SK-N-SH (cell line): ENCODE measurements at regions not wholly inside any gene's neighbourhood (a gene's known extent, or its start where the extent isn't known, plus 50 kb on each side); places are given as distances from the start of the nearest gene placed in this dataset.

Source experiments
- CTCF ChIA-PET: fragments of 300-600, 350-600 bp; formaldehyde crosslinking; extraction: SDS; loops from one replicate; lab custom pipeline; 2021; lab: Yijun Ruan, JAX
- POLR2A ChIA-PET: fragments of 350-600 bp; sonication (Branson Sonifier 250); formaldehyde crosslinking; extraction: SDS; loops from one replicate; lab custom pipeline; 2020; ENCODE audit warnings: antibody characterized with exemption, inconsistent platforms; lab: Yijun Ruan, JAX
- DNase-seq: peaks from one replicate; pipeline ENCODE4 v3.0.0; 2012
- H2AFZ ChIP-seq: fragments of 200-600 bp; sonication (generic); 2 replicates; pipeline ENCODE4 v1.8.1; 2016; ENCODE audit warnings: antibody characterized with exemption, mild to moderate bottlenecking, low read depth
- H3F3A ChIP-seq: fragments of 200-600 bp; sonication (generic); replicated peaks from 2 replicates; pipeline ENCODE3; 2016; ENCODE audit warnings: antibody characterized with exemption, mild to moderate bottlenecking; ENCODE audit not compliant: insufficient read depth
- H3K27ac ChIP-seq, 2 experiments: fragments of 200-500 bp in 1 of 2; fragments of 200-600 bp in 1 of 2; sonication (Bioruptor generic) in 1 of 2; sonication (generic), shearing (Covaris generic) in 1 of 2; 2 replicates each; pipeline versions ENCODE4 v1.5.1 to v1.6.1; 2014 to 2016; ENCODE audit warnings: low read depth in 2 of 2, inconsistent platforms in 1 of 2, low read length in 1 of 2, mild to moderate bottlenecking in 1 of 2, mixed read lengths in 1 of 2
- H3K27me3 ChIP-seq: fragments of 200-600 bp; sonication (generic), shearing (Covaris generic); 2 replicates; pipeline ENCODE4 v1.6.1; 2016; ENCODE audit warnings: mixed run types; ENCODE audit not compliant: insufficient read depth
- H3K36me3 ChIP-seq, 2 experiments: fragments of 200-500 bp in 1 of 2; fragments of 200-600 bp in 1 of 2; sonication (Bioruptor generic) in 1 of 2; sonication (generic) in 1 of 2; replicated peaks in 1 of 2; 2 replicates each; pipeline versions ENCODE3 to v1.5.1; 2014 to 2016; ENCODE audit warnings: low read length in 1 of 2, mild to moderate bottlenecking in 1 of 2; ENCODE audit not compliant: insufficient read depth in 2 of 2, control insufficient read depth in 1 of 2
- H3K4me1 ChIP-seq, 2 experiments: fragments of 200-500 bp in 1 of 2; fragments of 200-600 bp in 1 of 2; sonication (Bioruptor generic) in 1 of 2; sonication (generic), shearing (Covaris generic) in 1 of 2; 2 replicates each; pipeline versions ENCODE4 v1.5.1 to v1.6.1; 2014 to 2016; ENCODE audit warnings: low read depth in 1 of 2, low read length in 1 of 2, mixed run types in 1 of 2; ENCODE audit not compliant: insufficient read depth in 2 of 2, control insufficient read depth in 1 of 2
- H3K4me2 ChIP-seq: fragments of 200-600 bp; sonication (generic), shearing (Covaris generic); 2 replicates; pipeline ENCODE4 v1.6.1; 2017; ENCODE audit warnings: mixed run types
- H3K4me3 ChIP-seq, 2 experiments: fragments of 200-500 bp in 1 of 2; fragments of 200-600 bp in 1 of 2; sonication (Bioruptor generic) in 1 of 2; sonication (generic), shearing (Covaris generic) in 1 of 2; 2 replicates each; pipeline versions ENCODE4 v1.5.1 to v1.8.1; 2014 to 2016; ENCODE audit warnings: low read depth in 2 of 2, inconsistent platforms in 1 of 2, low read length in 1 of 2, mild to moderate bottlenecking in 1 of 2, mixed read lengths in 1 of 2, moderate library complexity in 1 of 2
- H3K79me2 ChIP-seq: fragments of 200-600 bp; sonication (generic); 2 replicates; pipeline ENCODE4 v1.8.1; 2017; ENCODE audit warnings: mild to moderate bottlenecking; ENCODE audit not compliant: insufficient read depth
- H3K9ac ChIP-seq: fragments of 200-600 bp; sonication (generic); 2 replicates; pipeline ENCODE4 v1.6.1; 2017; ENCODE audit warnings: mixed run types
- H3K9me2 ChIP-seq: fragments of 200-600 bp; sonication (generic); 2 replicates; pipeline ENCODE4 v1.6.1; 2017; ENCODE audit warnings: mixed run types
- H3K9me3 ChIP-seq: fragments of 200-600 bp; sonication (generic); 2 replicates; pipeline ENCODE4 v1.6.1; 2017; ENCODE audit warnings: mixed run types, mild to moderate bottlenecking, moderate library complexity
- H4K20me1 ChIP-seq: fragments of 200-600 bp; sonication (generic); 2 replicates; pipeline ENCODE4 v1.6.1; 2017; ENCODE audit warnings: mild to moderate bottlenecking, mixed run types; ENCODE audit not compliant: insufficient read depth
- CHD2 ChIP-seq: fragments of 150-350 bp; IDR thresholded peaks from 2 replicates; pipeline ENCODE4 v1.6.1; 2018; ENCODE audit warnings: low read length; ENCODE audit not compliant: partially characterized antibody
- CTCF ChIP-seq: fragments of 200-600 bp; sonication (generic); IDR thresholded peaks from 2 replicates; pipeline ENCODE4 v1.6.1; 2017; ENCODE audit warnings: antibody characterized with exemption, mild to moderate bottlenecking, moderate library complexity
- ELF1 ChIP-seq: IDR thresholded peaks from 2 replicates; pipeline ENCODE4 v1.4.0; 2012
- GABPA ChIP-seq: IDR thresholded peaks from 2 replicates; pipeline ENCODE4 v1.4.0; 2012; ENCODE audit warnings: low read depth, mild to moderate bottlenecking
- JUND ChIP-seq: IDR thresholded peaks from 2 replicates; pipeline ENCODE4 v1.4.0; 2012
- NFIC ChIP-seq: IDR thresholded peaks from 2 replicates; pipeline ENCODE4 v1.4.0; 2012; ENCODE audit warnings: borderline replicate concordance
- PBX3 ChIP-seq: IDR thresholded peaks from 2 replicates; pipeline ENCODE4; 2012
- POLR2AphosphoS5 ChIP-seq: IDR thresholded peaks from 2 replicates; pipeline ENCODE4 v1.6.1; 2012; ENCODE audit warnings: low read depth, low read length
- RXRA ChIP-seq: IDR thresholded peaks from 2 replicates; pipeline ENCODE4 v1.4.0; 2012; ENCODE audit warnings: low read depth, mild to moderate bottlenecking, borderline replicate concordance
- SIN3A ChIP-seq: IDR thresholded peaks from 2 replicates; pipeline ENCODE4 v1.6.1; 2012; ENCODE audit warnings: low read depth, mild to moderate bottlenecking, low read length, moderate library complexity, borderline replicate concordance
- SMC3 ChIP-seq: IDR thresholded peaks from 2 replicates; pipeline ENCODE4 v1.6.1; 2012; ENCODE audit warnings: low read depth, low read length, improper control_type of control experiment
- TCF12 ChIP-seq: IDR thresholded peaks from 2 replicates; pipeline ENCODE4 v1.4.0; 2012
- USF2 ChIP-seq: fragments of 150-350 bp; IDR thresholded peaks from 2 replicates; pipeline ENCODE4 v1.6.1; 2017; ENCODE audit warnings: antibody characterized with exemption, low read length, low read depth, borderline replicate concordance
- WGBS: methylation state at CpG from one replicate; pipeline ENCODE4 v1.1.6; 2017; ENCODE audit warnings: low lambda C conversion rate; 5-methylcytosine and 5-hydroxymethylcytosine counted together
- TF ChIP-seq, protein P1 (sequence below): IDR thresholded peaks from 2 replicates; pipeline ENCODE4 v1.4.0; 2012; ENCODE audit warnings: low read depth, borderline replicate concordance
- TF ChIP-seq, protein P2 (sequence below): IDR thresholded peaks from 2 replicates; pipeline ENCODE4 v1.4.0; 2012; ENCODE audit warnings: low read depth, borderline replicate concordance

DNA sequence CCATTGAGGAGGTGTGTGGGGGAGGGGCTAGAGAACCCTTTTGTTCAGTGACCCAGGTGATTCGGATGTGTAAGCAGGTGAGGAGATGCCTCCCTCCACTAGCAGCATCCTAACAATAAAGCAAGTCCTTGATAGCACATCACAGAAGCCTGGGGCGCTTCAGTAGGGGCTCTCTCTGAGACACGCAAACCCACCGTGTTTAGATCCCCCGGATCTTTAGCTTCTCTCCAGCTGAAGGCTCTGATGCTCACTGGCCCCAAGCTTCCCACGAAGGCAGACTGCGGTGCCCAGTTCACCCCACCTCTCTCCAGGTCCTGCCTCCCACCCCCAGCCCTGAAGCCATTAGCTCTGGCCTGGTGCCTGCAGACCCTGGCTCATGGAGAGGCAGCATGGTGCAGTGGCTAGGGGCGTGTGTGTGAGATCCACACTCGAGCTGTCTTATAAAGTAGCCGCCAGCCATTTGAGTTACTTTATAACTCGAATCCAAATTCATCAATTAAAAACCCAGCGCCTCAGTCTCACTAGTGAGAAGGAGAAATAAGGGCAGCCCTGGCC is 204.7 kb upstream of the TNRC6C start:
- DNase-seq: no peak
- Histone ChIP-seq H3K27me3 (peaks cover 15% of the 10 kb centered on the region; the same call in 1 of the 2 replicates), H3K27ac (no peak overlapping the region), H3K4me1 (peaks cover 0 to 5% of the 10 kb centered on the region in 2 experiments; a peak in 1 of 4 replicates), H3K9me2 (no peaks in the 10 kb centered on the region), H4K20me1 (no peaks in the 10 kb centered on the region), H3K36me3 (no peaks in the 10 kb centered on the region), H3K79me2 (no peaks in the 10 kb centered on the region), H2AFZ (no peak overlapping the region), H3K9me3 (no peaks in the 10 kb centered on the region), H3K4me2 (no peak overlapping the region), H3K9ac (no peak overlapping the region), H3K4me3 (no peak overlapping the region), H3F3A (no peaks in the 10 kb centered on the region)
- ChIA-PET CTCF (interaction anchor here (0.7 to 1.9 kb wide), 6 partner anchors 8 to 259 kb away, joined by 3 to 9 read pairs (median 4); no protein-coding TSS in a partner anchor), POLR2A (no interaction called here)
- TF ChIP-seq JUND (no peak), POLR2AphosphoS5 (no peak), ELF1 (no peak), SMC3 (no peak), PBX3 (no peak), GABPA (no peak), SIN3A (no peak), CHD2 (no peak), TCF12 (no peak), CTCF (no peak), NFIC (no peak)
- TF ChIP-seq, protein P1, sequence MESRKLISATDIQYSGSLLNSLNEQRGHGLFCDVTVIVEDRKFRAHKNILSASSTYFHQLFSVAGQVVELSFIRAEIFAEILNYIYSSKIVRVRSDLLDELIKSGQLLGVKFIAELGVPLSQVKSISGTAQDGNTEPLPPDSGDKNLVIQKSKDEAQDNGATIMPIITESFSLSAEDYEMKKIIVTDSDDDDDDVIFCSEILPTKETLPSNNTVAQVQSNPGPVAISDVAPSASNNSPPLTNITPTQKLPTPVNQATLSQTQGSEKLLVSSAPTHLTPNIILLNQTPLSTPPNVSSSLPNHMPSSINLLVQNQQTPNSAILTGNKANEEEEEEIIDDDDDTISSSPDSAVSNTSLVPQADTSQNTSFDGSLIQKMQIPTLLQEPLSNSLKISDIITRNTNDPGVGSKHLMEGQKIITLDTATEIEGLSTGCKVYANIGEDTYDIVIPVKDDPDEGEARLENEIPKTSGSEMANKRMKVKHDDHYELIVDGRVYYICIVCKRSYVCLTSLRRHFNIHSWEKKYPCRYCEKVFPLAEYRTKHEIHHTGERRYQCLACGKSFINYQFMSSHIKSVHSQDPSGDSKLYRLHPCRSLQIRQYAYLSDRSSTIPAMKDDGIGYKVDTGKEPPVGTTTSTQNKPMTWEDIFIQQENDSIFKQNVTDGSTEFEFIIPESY: no peak
- TF ChIP-seq, protein P2, sequence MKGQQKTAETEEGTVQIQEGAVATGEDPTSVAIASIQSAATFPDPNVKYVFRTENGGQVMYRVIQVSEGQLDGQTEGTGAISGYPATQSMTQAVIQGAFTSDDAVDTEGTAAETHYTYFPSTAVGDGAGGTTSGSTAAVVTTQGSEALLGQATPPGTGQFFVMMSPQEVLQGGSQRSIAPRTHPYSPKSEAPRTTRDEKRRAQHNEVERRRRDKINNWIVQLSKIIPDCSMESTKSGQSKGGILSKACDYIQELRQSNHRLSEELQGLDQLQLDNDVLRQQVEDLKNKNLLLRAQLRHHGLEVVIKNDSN: no peak
- WGBS: 69% methylated on average over 12 of the region's 12 CpGs

- Histone ChIP-seq H3K4me1 (peaks cover 0 to 5% of the 10 kb centered on the region in 2 experiments; a peak in 1 of 4 replicates), H3K9me3 (no peaks in the 10 kb centered on the region), H4K20me1 (no peaks in the 10 kb centered on the region), H3F3A (no peaks in the 10 kb centered on the region), H3K4me3 (no peak overlapping the region), H3K36me3 (no peaks in the 10 kb centered on the region), H2AFZ (no peak overlapping the region), H3K4me2 (no peak overlapping the region), H3K27me3 (peaks cover 15% of the 10 kb centered on the region; the same call in 1 of the 2 replicates), H3K9me2 (no peaks in the 10 kb centered on the region), H3K9ac (no peak overlapping the region), H3K79me2 (no peaks in the 10 kb centered on the region), H3K27ac (no peak overlapping the region)
- no peak for TF ChIP-seq RXRA
- no peak for TF ChIP-seq GABPA
- TF ChIP-seq USF2: no peak
- no peak for DNase-seq
- ChIA-PET POLR2A (no interaction called here), CTCF (interaction anchor here (1.5 to 1.9 kb wide), 3 partner anchors 10 to 258 kb away, joined by 4 to 9 read pairs (median 5); no protein-coding TSS in a partner anchor)
- 57% methylated on average over 5 of the region's 5 CpGs for WGBS
Observed at GRCh38 chr17:77754956-77755355, 203.5 kb upstream of the TNRC6C start.
